SIG-M5 treated with dmso at 0.1 percent for 504 hours (cell line): ENCODE measurements at regions not wholly inside any gene's neighbourhood (a gene's known extent, or its start where the extent isn't known, plus 50 kb on each side); places are given as distances from the start of the nearest gene placed in this dataset.
"Not testable (repeated sequence)": the region's sequence is repeated elsewhere in the genome, so short reads cannot be mapped to it uniquely, and the experiment has no call there.

ENCODE experiments used
- DNase-seq: peaks from one replicate; lab custom pipeline; 2025; ENCODE audit not compliant: unreplicated experiment; lab: John Stamatoyannopoulos, UW

DNA sequence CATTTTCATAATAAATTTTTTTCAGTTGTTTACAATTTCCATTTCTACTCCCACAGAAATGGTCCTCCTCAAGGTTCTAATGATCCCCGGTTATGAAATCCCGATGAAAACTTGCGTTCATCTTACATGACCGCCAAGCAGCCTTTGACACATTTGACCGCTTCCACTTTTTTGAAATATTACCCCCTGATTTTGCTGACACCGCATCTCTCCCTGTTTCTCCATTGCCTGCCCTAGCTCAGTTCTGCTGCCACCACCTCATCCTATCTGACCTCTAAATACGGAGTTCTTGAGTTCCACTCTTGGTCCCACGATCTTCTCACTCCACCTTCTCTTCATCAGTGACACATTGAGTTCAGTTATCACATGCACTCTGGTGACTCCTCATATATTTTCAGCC lies 74.1 kb downstream of the SLC35B3 start:
- DNase-seq: no peak

GRCh38 chr6:8352966-8353340 lies 82.4 kb downstream of the SLC35B3 start:
- DNase-seq: no peak

GRCh38 chr6:8352335-8352965 lies 82.9 kb downstream of the SLC35B3 start:
- no peak for DNase-seq

GRCh38 chr6:8343600-8343999 lies 91.7 kb downstream of the SLC35B3 start:
- no peak for DNase-seq

- DNase-seq: no peak
These were observed 93.0 kb downstream of the SLC35B3 start for GRCh38 chr6:8342241-8342819.

DNA sequence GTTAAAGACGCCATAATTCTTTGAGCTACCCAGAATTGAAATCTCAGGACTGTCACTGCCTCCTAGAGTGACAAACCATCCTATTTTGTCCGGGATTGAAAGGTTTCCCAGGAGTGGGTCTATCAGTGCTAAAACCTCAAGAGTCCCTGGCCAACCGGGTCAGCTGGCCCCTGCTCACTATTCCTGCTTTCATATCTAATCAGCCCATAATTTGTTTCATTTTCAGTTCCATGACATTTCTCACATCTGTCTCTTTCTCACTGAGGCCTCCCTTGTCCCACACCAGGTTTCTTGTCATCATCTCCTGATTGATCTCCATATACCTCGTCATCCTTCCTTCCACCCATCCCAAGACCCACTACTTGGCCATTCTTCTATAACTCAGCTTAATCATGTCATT lies 98.2 kb downstream of the SLC35B3 start:
- DNase-seq: no peak

GRCh38 chr6:8336406-8337057 lies 98.8 kb downstream of the SLC35B3 start:
- no peak for DNase-seq

- DNase-seq: no peak
These were observed 99.4 kb downstream of the SLC35B3 start for GRCh38 chr6:8335896-8336295.

- DNase-seq: no peak
These were observed 100.0 kb downstream of the SLC35B3 start for GRCh38 chr6:8335381-8335780.

DNA sequence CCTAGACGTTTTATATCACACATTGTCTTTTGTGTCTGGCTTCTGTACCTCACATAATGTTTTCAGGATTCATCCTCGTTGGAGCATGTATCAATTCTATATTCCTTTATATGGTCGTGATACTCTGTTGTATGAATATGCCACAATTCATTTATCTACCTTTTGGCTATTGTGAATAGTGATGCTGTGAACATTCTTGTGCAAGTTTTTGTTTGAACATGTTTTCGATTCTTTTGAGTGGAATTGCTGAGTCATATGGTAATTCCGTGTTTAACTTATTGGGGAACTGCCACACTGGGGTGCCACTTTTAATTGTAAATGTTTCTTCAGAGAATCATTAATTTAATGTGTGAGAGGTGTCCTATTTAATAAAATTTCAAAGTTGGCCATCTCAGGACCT lies 101.2 kb downstream of the SLC35B3 start:
- no peak for DNase-seq

DNA sequence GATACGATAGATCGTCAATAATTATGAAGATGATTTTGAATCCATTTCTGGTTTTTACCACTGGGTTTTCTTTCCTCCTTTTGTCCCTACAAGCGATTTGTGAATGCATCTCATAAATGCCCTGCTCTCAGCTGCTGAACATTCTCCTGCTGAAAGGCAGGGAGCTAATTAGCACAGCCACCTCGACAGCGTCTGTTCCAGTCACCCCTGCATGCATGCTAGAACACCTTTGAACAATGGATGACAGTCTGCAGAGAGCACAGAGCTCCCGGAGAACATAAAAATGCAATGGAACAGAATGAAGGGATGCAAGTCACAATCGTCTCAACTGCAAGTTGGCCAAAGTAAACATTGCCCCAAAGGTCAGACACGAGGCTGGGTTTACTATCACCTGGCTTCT lies 105.8 kb downstream of the SLC35B3 start:
- DNase-seq: no peak

DNA sequence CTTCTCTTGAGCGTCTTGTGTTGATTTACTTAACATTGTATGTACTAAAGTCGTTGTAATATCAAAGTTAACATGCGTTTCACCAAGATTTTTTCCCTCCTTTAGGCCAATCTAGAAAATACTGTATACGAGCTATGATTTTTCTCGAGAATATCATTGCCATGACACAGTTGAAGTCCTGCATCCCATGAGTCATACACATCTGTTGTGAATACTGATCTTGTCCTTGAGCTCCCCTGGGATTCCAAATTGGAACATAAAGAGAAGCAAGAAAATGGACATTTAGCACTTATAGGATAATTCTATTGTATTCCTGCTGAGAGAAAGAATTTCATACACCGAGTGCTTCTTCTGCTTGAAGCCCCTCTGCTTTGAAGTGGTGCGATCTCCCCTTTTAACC lies 109.6 kb downstream of the SLC35B3 start:
- DNase-seq: no peak

- no peak for DNase-seq
These were observed 112.7 kb downstream of the SLC35B3 start for GRCh38 chr6:8322659-8323058.

GRCh38 chr6:8321671-8322404 lies 113.5 kb downstream of the SLC35B3 start:
- no peak for DNase-seq

DNA sequence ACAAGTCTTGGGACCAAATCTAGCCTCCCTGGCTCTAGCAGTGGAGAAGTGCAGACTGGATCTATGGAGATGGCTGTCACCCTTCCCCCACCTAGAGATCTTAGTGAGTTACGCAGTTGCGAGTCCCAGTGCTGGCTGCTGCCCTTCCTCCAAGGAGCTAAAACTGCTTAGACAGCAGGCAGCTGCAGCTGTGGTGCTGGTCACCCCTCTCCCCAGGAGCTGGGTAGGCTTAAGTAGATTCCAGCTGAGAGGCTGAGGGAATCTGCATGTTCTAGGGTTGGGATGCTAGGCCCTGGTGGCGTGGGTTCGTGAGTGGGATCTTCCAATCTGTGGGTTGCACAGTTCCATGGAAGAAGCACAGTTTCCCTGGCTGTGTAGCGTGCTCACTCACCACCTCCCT lies 120.2 kb downstream of the SLC35B3 start:
- no peak for DNase-seq

DNA sequence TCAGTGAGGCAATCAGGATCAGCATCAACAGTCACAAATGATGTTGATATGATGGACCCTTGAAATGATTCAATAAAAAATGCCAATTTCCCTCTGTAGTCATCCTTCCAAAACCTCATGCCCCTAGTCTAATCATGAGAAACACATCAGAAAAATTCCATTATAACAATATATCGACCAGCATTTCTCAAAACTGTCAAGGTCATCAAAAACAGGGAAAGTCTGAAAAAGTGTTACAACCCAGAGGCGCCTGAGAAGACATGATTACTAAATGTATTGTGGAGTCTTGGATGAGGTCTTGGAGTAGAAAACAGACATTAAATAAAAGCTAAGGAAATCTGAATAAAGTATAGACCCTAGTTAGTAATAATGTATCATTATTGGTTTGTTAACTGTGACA lies 133.8 kb downstream of the SLC35B3 start:
- DNase-seq: no peak

DNA sequence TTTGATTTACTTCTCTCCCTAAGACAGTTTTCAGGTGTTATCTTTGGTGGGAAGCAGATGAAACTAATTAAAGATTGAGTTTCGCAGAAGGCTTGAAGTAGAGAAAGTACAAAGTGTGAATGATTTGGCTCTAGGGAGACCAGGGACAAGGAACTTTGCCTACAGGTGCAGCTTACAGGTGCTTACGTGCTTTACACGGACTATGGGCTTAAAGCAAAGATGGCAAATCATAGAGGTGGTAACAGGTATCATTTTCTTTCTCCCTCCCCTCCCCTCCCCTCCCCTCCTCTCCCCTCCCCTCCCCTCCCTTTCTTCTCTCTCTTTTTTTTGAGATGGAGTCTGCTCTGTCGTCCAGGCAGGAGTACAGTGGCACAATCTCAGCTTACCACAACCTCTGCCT lies 136.3 kb downstream of the SLC35B3 start:
- DNase-seq: no peak

DNA sequence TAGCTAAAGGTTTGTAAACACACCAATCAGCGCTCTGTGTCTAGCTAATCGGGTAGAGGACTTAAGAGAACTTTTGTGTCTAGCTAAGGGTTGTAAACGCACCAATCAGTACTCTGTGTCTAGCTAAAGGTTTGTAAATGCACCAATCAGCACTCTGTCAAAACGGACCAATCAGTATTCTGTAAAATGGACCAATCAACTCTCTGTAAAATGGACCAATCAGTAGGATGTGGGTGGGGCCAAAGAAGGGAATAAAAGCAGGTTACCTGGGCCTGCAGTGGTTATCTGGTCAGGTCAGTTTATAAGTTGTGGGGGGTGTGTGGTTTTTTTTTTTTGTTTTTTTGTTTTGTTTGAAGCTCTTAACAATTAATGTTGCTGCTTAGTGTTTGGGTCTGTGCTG lies 152.4 kb downstream of the SLC35B3 start:
- not testable (repeated sequence) for DNase-seq

DNA sequence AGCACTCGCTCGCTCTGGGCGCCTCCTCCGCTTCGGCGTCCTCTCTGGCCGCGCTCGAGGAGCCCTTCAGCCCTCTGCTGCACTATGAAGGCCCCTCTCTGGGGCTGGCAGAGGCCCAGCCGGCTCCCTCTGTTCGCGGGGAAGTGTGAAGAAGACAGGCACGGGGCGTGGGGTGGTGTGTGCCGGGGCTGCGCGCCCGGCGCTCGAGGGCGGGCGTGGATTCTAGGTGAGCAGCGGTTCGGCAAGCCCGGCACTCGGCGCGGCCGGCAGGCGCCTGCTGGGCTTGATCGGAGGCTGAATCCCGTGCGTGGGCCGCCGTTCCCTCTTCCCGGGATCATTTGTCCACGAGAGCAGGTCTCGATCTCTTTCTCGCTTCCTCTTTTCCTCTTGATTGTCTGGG lies 153.0 kb downstream of the SLC35B3 start:
- DNase-seq: no peak

GRCh38 chr6:8279041-8279805 lies 156.1 kb downstream of the SLC35B3 start:
- no peak for DNase-seq

- DNase-seq: no peak
These were observed 156.8 kb downstream of the SLC35B3 start for GRCh38 chr6:8278562-8278961.
